ENCODE measurements at regions not wholly inside any gene's neighbourhood (a gene's known extent, or its start where the extent isn't known, plus 50 kb on each side); places are given as distances from the start of the nearest gene placed in this dataset.
"Not testable (repeated sequence)": the region's sequence is repeated elsewhere in the genome, so short reads cannot be mapped to it uniquely, and the experiment has no call there.

DNA sequence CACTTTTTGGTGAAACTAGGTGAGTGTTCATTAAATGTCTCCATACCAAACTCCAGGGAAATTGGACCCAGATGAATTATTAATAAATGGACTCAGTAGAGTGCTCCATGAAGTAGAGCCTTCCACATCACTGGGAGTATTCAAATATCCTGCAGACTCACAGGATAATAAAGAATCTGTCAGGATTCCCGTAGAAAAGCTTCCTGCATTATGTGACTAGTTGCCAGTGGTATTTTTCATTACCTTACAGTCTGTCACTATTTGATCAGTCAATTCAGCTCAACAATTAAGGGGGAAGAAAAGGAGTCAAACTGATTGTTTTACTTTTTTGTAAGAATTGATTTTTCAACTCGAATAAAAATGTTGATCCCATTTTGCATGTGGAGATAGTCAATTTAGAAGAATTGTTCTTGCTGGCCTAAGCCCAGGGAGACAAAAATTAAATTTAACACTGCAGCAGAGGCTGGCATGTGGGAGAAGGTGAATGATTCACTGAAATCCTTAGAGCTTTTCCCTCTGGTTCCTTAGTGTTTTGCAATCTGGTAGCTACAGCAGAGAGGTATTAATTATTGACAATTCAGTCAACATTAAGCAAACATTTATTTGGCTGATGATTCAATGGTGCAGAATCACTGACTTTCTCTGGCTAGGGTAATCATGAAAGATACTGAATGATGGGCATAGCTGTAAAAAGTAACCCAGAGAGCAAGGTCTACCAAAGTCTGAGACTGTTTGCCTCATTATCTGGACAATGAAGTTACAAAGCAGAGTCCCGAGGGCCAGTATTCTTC is 442.4 kb downstream of the CD83 start:
- H2BK12ac ChIP-seq (ENCODE audit: insufficient read length, low read depth, low read length): no peak overlapping the region
- H4K5ac ChIP-seq (ENCODE audit: insufficient read length, low read depth, low read length): no peak overlapping the region
- no peaks in the 10 kb centered on the region for H3K4me1 ChIP-seq (ENCODE audit: insufficient read depth, low read length)
- no peaks in the 10 kb centered on the region for H3K79me2 ChIP-seq (ENCODE audit: insufficient read depth, low read length)
- H3T11ph ChIP-seq (ENCODE audit: low read length): no peak overlapping the region
- H3K4me3 Mint-ChIP-seq: no peak overlapping the region
- no peak overlapping the region for H4K91ac ChIP-seq (ENCODE audit: insufficient read length, low read depth, low read length)
- H3K56ac ChIP-seq (ENCODE audit: insufficient read length, low read depth, low read length): no peak overlapping the region
- WGBS (ENCODE audit: extremely low coverage, insufficient read length, low lambda C conversion rate): no CpG with 5 or more reads among the region's 3 CpGs
- no peak overlapping the region for H2AK5ac ChIP-seq (ENCODE audit: insufficient read length, low read length)
- no peak overlapping the region for H3K4me2 ChIP-seq (ENCODE audit: insufficient read depth, insufficient read length, low read length)
- H2BK120ac ChIP-seq (ENCODE audit: low read depth, low read length, poor library complexity, severe bottlenecking): no peak overlapping the region
- no peak overlapping the region for H3K23ac ChIP-seq (ENCODE audit: insufficient read length, low read depth, low read length)
- H3K4me1 Mint-ChIP-seq: peaks cover 22 to 25% of the 10 kb centered on the region in 2 experiments
- H3K9ac ChIP-seq (ENCODE audit: extremely low read depth, insufficient read length, low read length): no peak overlapping the region
- no peaks in the 10 kb centered on the region for H3K9me3 ChIP-seq (ENCODE audit: control insufficient read depth, low read depth, low read length)
- H2BK15ac ChIP-seq (ENCODE audit: low read depth, low read length): no peak overlapping the region
- TF ChIP-seq, protein P1, sequence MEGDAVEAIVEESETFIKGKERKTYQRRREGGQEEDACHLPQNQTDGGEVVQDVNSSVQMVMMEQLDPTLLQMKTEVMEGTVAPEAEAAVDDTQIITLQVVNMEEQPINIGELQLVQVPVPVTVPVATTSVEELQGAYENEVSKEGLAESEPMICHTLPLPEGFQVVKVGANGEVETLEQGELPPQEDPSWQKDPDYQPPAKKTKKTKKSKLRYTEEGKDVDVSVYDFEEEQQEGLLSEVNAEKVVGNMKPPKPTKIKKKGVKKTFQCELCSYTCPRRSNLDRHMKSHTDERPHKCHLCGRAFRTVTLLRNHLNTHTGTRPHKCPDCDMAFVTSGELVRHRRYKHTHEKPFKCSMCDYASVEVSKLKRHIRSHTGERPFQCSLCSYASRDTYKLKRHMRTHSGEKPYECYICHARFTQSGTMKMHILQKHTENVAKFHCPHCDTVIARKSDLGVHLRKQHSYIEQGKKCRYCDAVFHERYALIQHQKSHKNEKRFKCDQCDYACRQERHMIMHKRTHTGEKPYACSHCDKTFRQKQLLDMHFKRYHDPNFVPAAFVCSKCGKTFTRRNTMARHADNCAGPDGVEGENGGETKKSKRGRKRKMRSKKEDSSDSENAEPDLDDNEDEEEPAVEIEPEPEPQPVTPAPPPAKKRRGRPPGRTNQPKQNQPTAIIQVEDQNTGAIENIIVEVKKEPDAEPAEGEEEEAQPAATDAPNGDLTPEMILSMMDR (conservative IDR thresholded peaks at IDR 0.05): no peak
- H3K27ac ChIP-seq (ENCODE audit: insufficient read length, low read depth, low read length): no peak overlapping the region
- no peaks in the 10 kb centered on the region for H3K27me3 ChIP-seq (ENCODE audit: insufficient read depth, low read length)
- H3K9me3 Mint-ChIP-seq: peaks cover 9 to 12% of the 10 kb centered on the region in 2 experiments
- no peak overlapping the region for H3K27ac Mint-ChIP-seq
- H3K18ac ChIP-seq (ENCODE audit: insufficient read length, low read depth, low read length): no peak overlapping the region
- H3K23me2 ChIP-seq (ENCODE audit: insufficient read length, low read depth, low read length, poor library complexity, severe bottlenecking): no peaks in the 10 kb centered on the region
- H2BK20ac ChIP-seq (ENCODE audit: low read depth, low read length, poor library complexity, severe bottlenecking): no peak overlapping the region
- H3K4ac ChIP-seq (ENCODE audit: low read depth, low read length): no peak overlapping the region
- no peak overlapping the region for H2BK5ac ChIP-seq (ENCODE audit: insufficient read length, low read length)
- no peak overlapping the region for H4K8ac ChIP-seq (replicated peaks; ENCODE audit: insufficient read length, low read depth, low read length)
- no peak for DNase-seq
- H3K14ac ChIP-seq (ENCODE audit: insufficient read depth, low read length): no peak overlapping the region
- H3K27me3 Mint-ChIP-seq (ENCODE audit: low read depth): peaks cover 2% of the 10 kb centered on the region; the same call in 1 of the 2 replicates
- H2AFZ ChIP-seq (ENCODE audit: low read length): no peak overlapping the region
- peaks cover 4 to 11% (median 7%) of the 10 kb centered on the region in 3 experiments for H3K36me3 Mint-ChIP-seq (ENCODE audit: insufficient read depth in 1 of 3, low read depth in 3 of 3)
- no peaks in the 10 kb centered on the region for H3K79me1 ChIP-seq (ENCODE audit: insufficient read depth, low read depth, low read length, poor library complexity, severe bottlenecking)
- no peaks in the 10 kb centered on the region for H4K20me1 ChIP-seq (ENCODE audit: control insufficient read depth, insufficient read depth, insufficient read length)

DNA sequence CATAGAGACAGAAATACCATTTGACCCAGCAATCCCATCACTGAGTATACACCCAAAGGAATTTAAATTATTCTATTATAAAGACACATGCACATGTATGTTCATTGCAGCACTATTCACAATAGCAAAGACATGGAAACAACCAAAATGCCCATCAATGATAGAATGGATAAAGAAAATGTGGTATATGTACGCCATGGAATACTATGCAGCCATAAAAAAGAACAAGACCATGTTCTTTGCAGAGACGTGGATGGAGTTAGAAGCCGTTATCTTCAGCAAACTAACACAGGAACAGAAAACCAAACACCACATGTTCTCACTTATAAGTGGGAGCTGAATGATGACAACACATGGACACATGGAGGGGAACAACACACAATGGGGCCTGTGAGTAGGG is 444.0 kb downstream of the CD83 start:
- H2AFZ ChIP-seq (ENCODE audit: low read length); H3K27me3 Mint-ChIP-seq (ENCODE audit: low read depth); H2BK20ac ChIP-seq (ENCODE audit: low read depth, low read length, poor library complexity, severe bottlenecking); H2BK15ac ChIP-seq (ENCODE audit: low read depth, low read length); H3K27me3 ChIP-seq (ENCODE audit: insufficient read depth, low read length); H3K9me3 ChIP-seq (ENCODE audit: control insufficient read depth, low read depth, low read length); H2BK5ac ChIP-seq (ENCODE audit: insufficient read length, low read length); H3K4me1 ChIP-seq (ENCODE audit: insufficient read depth, low read length); H3K27ac Mint-ChIP-seq; H3K56ac ChIP-seq (ENCODE audit: insufficient read length, low read depth, low read length); H3K23ac ChIP-seq (ENCODE audit: insufficient read length, low read depth, low read length); H3K18ac ChIP-seq (ENCODE audit: insufficient read length, low read depth, low read length); H3K14ac ChIP-seq (ENCODE audit: insufficient read depth, low read length); H3T11ph ChIP-seq (ENCODE audit: low read length); H3K23me2 ChIP-seq (ENCODE audit: insufficient read length, low read depth, low read length, poor library complexity, severe bottlenecking); H2AK5ac ChIP-seq (ENCODE audit: insufficient read length, low read length); H3K9ac ChIP-seq (ENCODE audit: extremely low read depth, insufficient read length, low read length); H3K79me2 ChIP-seq (ENCODE audit: insufficient read depth, low read length); H3K4me3 Mint-ChIP-seq; H4K20me1 ChIP-seq (ENCODE audit: control insufficient read depth, insufficient read depth, insufficient read length); H3K27ac ChIP-seq (ENCODE audit: insufficient read length, low read depth, low read length); H3K4me2 ChIP-seq (ENCODE audit: insufficient read depth, insufficient read length, low read length); H3K79me1 ChIP-seq (ENCODE audit: insufficient read depth, low read depth, low read length, poor library complexity, severe bottlenecking); H4K8ac ChIP-seq (replicated peaks; ENCODE audit: insufficient read length, low read depth, low read length); H2BK120ac ChIP-seq (ENCODE audit: low read depth, low read length, poor library complexity, severe bottlenecking); H2BK12ac ChIP-seq (ENCODE audit: insufficient read length, low read depth, low read length); H4K5ac ChIP-seq (ENCODE audit: insufficient read length, low read depth, low read length); H3K4ac ChIP-seq (ENCODE audit: low read depth, low read length); DNase-seq; H4K91ac ChIP-seq (ENCODE audit: insufficient read length, low read depth, low read length): not testable (repeated sequence)
- H3K4me1 Mint-ChIP-seq: peaks cover 16 to 19% of the 10 kb centered on the region in 2 experiments
- H3K9me3 Mint-ChIP-seq: peaks cover 9 to 14% of the 10 kb centered on the region in 2 experiments
- WGBS (ENCODE audit: extremely low coverage, insufficient read length, low lambda C conversion rate): no CpG with 5 or more reads among the region's 3 CpGs
- H3K36me3 Mint-ChIP-seq (ENCODE audit: insufficient read depth in 1 of 3, low read depth in 3 of 3): peaks cover 4 to 11% (median 7%) of the 10 kb centered on the region in 3 experiments
